DOHH2 (cell line): ENCODE measurements at regions not wholly inside any gene's neighbourhood (a gene's known extent, or its start where the extent isn't known, plus 50 kb on each side); places are given as distances from the start of the nearest gene placed in this dataset.

ENCODE experiments used
- H3F3A ChIP-seq: fragments of 200-600 bp; sonication (generic), shearing (Covaris generic); 2 replicates; pipeline ENCODE4 v1.6.0; 2016; ENCODE audit warnings: antibody characterized with exemption, mild to moderate bottlenecking; ENCODE audit not compliant: control insufficient read depth, insufficient read depth
- H3K27ac ChIP-seq: fragments of 200-600 bp; sonication (generic); 2 replicates; pipeline ENCODE4 v1.5.1; 2014; ENCODE audit warnings: low read depth, mild to moderate bottlenecking, low read length, moderate library complexity
- H3K27me3 ChIP-seq: fragments of 200-600 bp; sonication (generic); 2 replicates; pipeline ENCODE4 v1.6.1; 2014; ENCODE audit warnings: mild to moderate bottlenecking, low read length, mixed read lengths; ENCODE audit not compliant: control insufficient read depth
- H3K36me3 ChIP-seq: fragments of 200-600 bp; sonication (generic); 2 replicates; pipeline ENCODE4 v1.6.1; 2014; ENCODE audit warnings: mild to moderate bottlenecking, low read length, moderate library complexity, mixed read lengths; ENCODE audit not compliant: control insufficient read depth
- H3K4me1 ChIP-seq: fragments of 200-600 bp; sonication (generic); 2 replicates; pipeline ENCODE4 v1.6.1; 2014; ENCODE audit warnings: mild to moderate bottlenecking, low read length, mixed read lengths; ENCODE audit not compliant: control insufficient read depth
- H3K4me2 ChIP-seq: fragments of 200-600 bp; sonication (generic); 2 replicates; pipeline ENCODE4 v1.6.0; 2014; ENCODE audit warnings: mild to moderate bottlenecking, low read length, moderate library complexity
- H3K4me3 ChIP-seq: fragments of 200-600 bp; sonication (generic); 2 replicates; pipeline ENCODE4 v1.5.1; 2014; ENCODE audit warnings: mild to moderate bottlenecking, low read length, mixed read lengths
- H3K79me2 ChIP-seq: fragments of 200-600 bp; sonication (generic); 2 replicates; pipeline ENCODE4 v1.6.1; 2014; ENCODE audit warnings: mild to moderate bottlenecking, low read length, mixed read lengths; ENCODE audit not compliant: control insufficient read depth
- H3K9me2 ChIP-seq: fragments of 200-600 bp; sonication (generic); replicated peaks from 2 replicates; pipeline ENCODE4 v1.6.1; 2014; ENCODE audit warnings: mild to moderate bottlenecking, low read length, mixed read lengths; ENCODE audit not compliant: control insufficient read depth
- H3K9me3 ChIP-seq: fragments of 200-600 bp; sonication (generic); 2 replicates; pipeline ENCODE4 v1.6.1; 2014; ENCODE audit warnings: antibody characterized with exemption, low read length, mixed read lengths; ENCODE audit not compliant: control insufficient read depth, insufficient read depth
- H4K20me1 ChIP-seq: fragments of 200-600 bp; sonication (generic); 2 replicates; pipeline ENCODE4 v1.6.0; 2014; ENCODE audit warnings: low read depth, mild to moderate bottlenecking, antibody characterized with exemption, low read length, moderate library complexity; ENCODE audit not compliant: control insufficient read depth, insufficient read depth
- CTCF ChIP-seq: fragments of 200-600 bp; sonication (generic); IDR thresholded peaks from one replicate; pipeline ENCODE4 v1.5.1; 2014; ENCODE audit warnings: antibody characterized with exemption, mild to moderate bottlenecking, low read depth, low read length; ENCODE audit not compliant: poor library complexity, severe bottlenecking
- EZH2phosphoT487 ChIP-seq: fragments of 200-600 bp; sonication (generic); IDR thresholded peaks from 2 replicates; pipeline ENCODE4 v1.6.1; 2017; ENCODE audit warnings: borderline replicate concordance, mild to moderate bottlenecking, antibody characterized with exemption, low read length, moderate library complexity, mixed read lengths

GRCh38 chr3:35067750-35068149, 571.6 kb upstream of the ARPP21 start:
- no peaks in the 10 kb centered on the region for H3K27me3 ChIP-seq
- no peaks in the 10 kb centered on the region for H4K20me1 ChIP-seq
- no peak overlapping the region for H3K27ac ChIP-seq
- no peaks in the 10 kb centered on the region for H3K9me3 ChIP-seq
- H3K4me3 ChIP-seq, result no peak overlapping the region
- no peaks in the 10 kb centered on the region for H3K36me3 ChIP-seq
- H3K79me2 ChIP-seq, result no peaks in the 10 kb centered on the region
- no peaks in the 10 kb centered on the region for H3F3A ChIP-seq
- TF ChIP-seq CTCF, result no peak
- no peak for TF ChIP-seq EZH2phosphoT487
- H3K9me2 ChIP-seq, result no peaks in the 10 kb centered on the region
- H3K4me1 ChIP-seq, result no peaks in the 10 kb centered on the region
- H3K4me2 ChIP-seq, result no peak overlapping the region

DNA sequence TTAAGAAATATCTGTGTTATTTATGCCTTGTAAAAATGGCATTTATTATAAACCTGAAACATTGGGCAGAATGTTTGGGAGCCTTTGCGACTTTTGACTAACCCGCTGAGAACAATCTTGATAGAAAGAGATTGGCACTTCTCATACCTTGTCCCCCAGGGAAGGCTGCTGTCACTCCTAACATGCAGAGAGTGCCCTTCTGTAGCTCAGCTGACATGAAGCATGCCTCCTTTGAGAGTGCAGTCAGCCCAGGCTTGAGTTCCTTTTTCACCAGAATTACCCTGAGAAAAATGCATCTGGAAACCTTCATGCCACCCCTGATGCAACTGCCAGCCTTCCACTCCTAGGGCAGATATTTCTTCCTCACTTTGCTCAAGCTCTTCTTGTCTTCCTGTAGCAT, 569.2 kb upstream of the ARPP21 start:
- no peaks in the 10 kb centered on the region for H3K4me1 ChIP-seq
- no peak overlapping the region for H3K27ac ChIP-seq
- no peaks in the 10 kb centered on the region for H3K79me2 ChIP-seq
- H3K27me3 ChIP-seq, result no peaks in the 10 kb centered on the region
- no peaks in the 10 kb centered on the region for H3K36me3 ChIP-seq
- H3K9me2 ChIP-seq, result no peaks in the 10 kb centered on the region
- no peak overlapping the region for H3K4me3 ChIP-seq
- no peaks in the 10 kb centered on the region for H3K9me3 ChIP-seq
- H3F3A ChIP-seq, result no peaks in the 10 kb centered on the region
- TF ChIP-seq EZH2phosphoT487, result no peak
- no peak for TF ChIP-seq CTCF
- no peak overlapping the region for H3K4me2 ChIP-seq
- no peaks in the 10 kb centered on the region for H4K20me1 ChIP-seq

GRCh38 chr3:35071772-35072171, 567.6 kb upstream of the ARPP21 start:
- H3K27ac ChIP-seq, result no peak overlapping the region
- H3K36me3 ChIP-seq, result no peaks in the 10 kb centered on the region
- H3K9me3 ChIP-seq, result no peaks in the 10 kb centered on the region
- no peaks in the 10 kb centered on the region for H3K79me2 ChIP-seq
- no peaks in the 10 kb centered on the region for H3F3A ChIP-seq
- no peaks in the 10 kb centered on the region for H3K4me1 ChIP-seq
- no peaks in the 10 kb centered on the region for H3K9me2 ChIP-seq
- no peak overlapping the region for H3K4me2 ChIP-seq
- H3K27me3 ChIP-seq, result no peaks in the 10 kb centered on the region
- H4K20me1 ChIP-seq, result no peaks in the 10 kb centered on the region
- TF ChIP-seq EZH2phosphoT487 (no peak), CTCF (no peak)
- no peak overlapping the region for H3K4me3 ChIP-seq

GRCh38 chr3:35078780-35079179, 560.5 kb upstream of the ARPP21 start:
- Histone ChIP-seq H3F3A (no peaks in the 10 kb centered on the region), H3K4me3 (no peak overlapping the region), H3K9me3 (no peaks in the 10 kb centered on the region), H3K36me3 (no peaks in the 10 kb centered on the region), H3K27ac (no peak overlapping the region), H3K4me1 (no peaks in the 10 kb centered on the region), H3K4me2 (no peak overlapping the region), H3K27me3 (no peaks in the 10 kb centered on the region), H3K9me2 (no peaks in the 10 kb centered on the region), H3K79me2 (no peaks in the 10 kb centered on the region), H4K20me1 (no peaks in the 10 kb centered on the region)
- no peak for TF ChIP-seq CTCF
- TF ChIP-seq EZH2phosphoT487, result no peak
